ENCODE measurements at regions not wholly inside any gene's neighbourhood (a gene's known extent, or its start where the extent isn't known, plus 50 kb on each side); places are given as distances from the start of the nearest gene placed in this dataset.

GRCh38 chr6:62645274-62645673 is 359.2 kb upstream of the KHDRBS2 start:
- TF ChIP-seq CTCF (IDR thresholded peaks at IDR 0.05) (no peak), EZH2phosphoT487 (IDR thresholded peaks at IDR 0.05) (no peak), EZH2 (IDR thresholded peaks at IDR 0.05) (no peak)
